H9 (cell line): ENCODE measurements at regions not wholly inside any gene's neighbourhood (a gene's known extent, or its start where the extent isn't known, plus 50 kb on each side); places are given as distances from the start of the nearest gene placed in this dataset.

Experiments used
- DNase-seq: peaks from one replicate; pipeline ENCODE4 v3.0.0-alpha.2; 2017
- H2AFZ ChIP-seq: one replicate; pipeline ENCODE4 v1.6.1; 2013; ENCODE audit warnings: mild to moderate bottlenecking, low read length, control low read depth, moderate library complexity
- H2AK5ac ChIP-seq: 2 replicates; pipeline ENCODE4 v1.6.1; 2013; ENCODE audit warnings: low read length, control low read depth, mixed read lengths; ENCODE audit not compliant: insufficient read length
- H2BK120ac ChIP-seq: one replicate; pipeline ENCODE4 v1.6.1; 2013; ENCODE audit warnings: low read depth, mild to moderate bottlenecking, low read length, control low read depth, inconsistent platforms; ENCODE audit not compliant: poor library complexity, severe bottlenecking
- H2BK12ac ChIP-seq: 2 replicates; pipeline ENCODE4 v1.6.1; 2013; ENCODE audit warnings: low read length, control low read depth, mixed read lengths, low read depth; ENCODE audit not compliant: insufficient read length
- H2BK15ac ChIP-seq: 2 replicates; pipeline ENCODE4 v1.6.1; 2013; ENCODE audit warnings: low read depth, low read length, control low read depth
- H2BK20ac ChIP-seq: one replicate; pipeline ENCODE4 v1.6.1; 2013; ENCODE audit warnings: low read depth, mild to moderate bottlenecking, low read length, control low read depth, inconsistent platforms; ENCODE audit not compliant: poor library complexity, severe bottlenecking
- H2BK5ac ChIP-seq: 2 replicates; pipeline ENCODE4 v1.6.1; 2013; ENCODE audit warnings: low read length, control low read depth, mixed read lengths; ENCODE audit not compliant: insufficient read length
- H3K14ac ChIP-seq: 2 replicates; pipeline ENCODE4 v1.6.1; 2013; ENCODE audit warnings: low read length, control low read depth; ENCODE audit not compliant: insufficient read depth
- H3K18ac ChIP-seq: 2 replicates; pipeline ENCODE4 v1.6.1; 2013; ENCODE audit warnings: low read depth, mild to moderate bottlenecking, mixed read lengths, low read length, control low read depth; ENCODE audit not compliant: insufficient read length
- H3K23ac ChIP-seq: 2 replicates; pipeline ENCODE4 v1.6.1; 2013; ENCODE audit warnings: low read length, control low read depth, mixed read lengths, low read depth; ENCODE audit not compliant: insufficient read length
- H3K23me2 ChIP-seq: 2 replicates; pipeline ENCODE4 v1.6.1; 2013; ENCODE audit warnings: low read depth, mild to moderate bottlenecking, mixed read lengths, low read length, control low read depth; ENCODE audit not compliant: insufficient read length, poor library complexity, severe bottlenecking
- H3K27ac ChIP-seq: 2 replicates; pipeline ENCODE4 v1.5.1; 2013; ENCODE audit warnings: low read length, control low read depth, mixed read lengths, low read depth; ENCODE audit not compliant: insufficient read length
- H3K27me3 ChIP-seq: 2 replicates; pipeline ENCODE4 v1.6.1; 2013; ENCODE audit warnings: low read length, control low read depth, inconsistent platforms; ENCODE audit not compliant: insufficient read depth
- H3K4ac ChIP-seq: 2 replicates; pipeline ENCODE4 v1.6.1; 2013; ENCODE audit warnings: low read depth, mild to moderate bottlenecking, control low read depth, inconsistent platforms, low read length, moderate library complexity
- H3K4me1 ChIP-seq: 2 replicates; pipeline ENCODE4 v1.6.1; 2013; ENCODE audit warnings: low read length, control low read depth, inconsistent platforms; ENCODE audit not compliant: insufficient read depth
- H3K4me2 ChIP-seq: 2 replicates; pipeline ENCODE4 v1.6.1; 2013; ENCODE audit warnings: low read length, control low read depth, mixed read lengths; ENCODE audit not compliant: insufficient read length, insufficient read depth
- H3K56ac ChIP-seq: 2 replicates; pipeline ENCODE4 v1.6.1; 2013; ENCODE audit warnings: low read depth, mild to moderate bottlenecking, mixed read lengths, low read length, control low read depth; ENCODE audit not compliant: insufficient read length
- H3K79me1 ChIP-seq: 2 replicates; pipeline ENCODE4 v1.6.1; 2013; ENCODE audit warnings: low read depth, mild to moderate bottlenecking, moderate library complexity, low read length, control low read depth, inconsistent platforms; ENCODE audit not compliant: insufficient read depth, poor library complexity, severe bottlenecking
- H3K79me2 ChIP-seq: 2 replicates; pipeline ENCODE4 v1.6.1; 2013; ENCODE audit warnings: low read length, control low read depth, inconsistent platforms; ENCODE audit not compliant: insufficient read depth
- H3K9ac ChIP-seq: 2 replicates; pipeline ENCODE4 v1.6.1; 2013; ENCODE audit warnings: low read length, control low read depth, mixed read lengths; ENCODE audit not compliant: insufficient read length; ENCODE audit errors: extremely low read depth
- H3K9me3 ChIP-seq: one replicate; pipeline ENCODE4 v1.6.1; 2013; ENCODE audit warnings: low read depth, low read length, inconsistent platforms; ENCODE audit not compliant: control insufficient read depth
- H3T11ph ChIP-seq: one replicate; pipeline ENCODE4 v1.6.1; 2013; ENCODE audit warnings: mild to moderate bottlenecking, low read length, control low read depth, inconsistent platforms
- H4K20me1 ChIP-seq: one replicate; pipeline ENCODE4 v1.6.1; 2013; ENCODE audit not compliant: control insufficient read depth, insufficient read length, insufficient read depth
- H4K5ac ChIP-seq: 2 replicates; pipeline ENCODE4 v1.6.1; 2013; ENCODE audit warnings: low read depth, mild to moderate bottlenecking, mixed read lengths, low read length, control low read depth; ENCODE audit not compliant: insufficient read length
- H4K8ac ChIP-seq: replicated peaks from 2 replicates; pipeline ENCODE4 v1.6.1; 2013; ENCODE audit warnings: low read length, control low read depth, mixed read lengths, low read depth; ENCODE audit not compliant: insufficient read length
- H4K91ac ChIP-seq: 2 replicates; pipeline ENCODE4 v1.6.1; 2013; ENCODE audit warnings: low read depth, mild to moderate bottlenecking, moderate library complexity, mixed read lengths, low read length, control low read depth; ENCODE audit not compliant: insufficient read length
- H3K27ac Mint-ChIP-seq, 3 experiments: 2 replicates in 2 of 3; 3 replicates in 1 of 3; pipeline ENCODE4 v1.8.0; 2020 to 2021; ENCODE audit warnings: mixed read lengths in 3 of 3, mild to moderate bottlenecking in 1 of 3, moderate library complexity in 1 of 3
- H3K27me3 Mint-ChIP-seq: 2 replicates; pipeline ENCODE4 v1.8.0; 2021; ENCODE audit warnings: low read depth, mild to moderate bottlenecking, moderate library complexity, mixed read lengths
- H3K36me3 Mint-ChIP-seq, 3 experiments: 2 replicates in 2 of 3; 3 replicates in 1 of 3; pipeline ENCODE4 v1.8.0; 2020 to 2021; ENCODE audit warnings: low read depth in 3 of 3, mixed read lengths in 3 of 3; ENCODE audit not compliant: insufficient read depth in 1 of 3
- H3K4me1 Mint-ChIP-seq, 2 experiments: 2 replicates each; pipeline ENCODE4 v1.8.0; 2020; ENCODE audit warnings: mixed read lengths in 2 of 2
- H3K4me3 Mint-ChIP-seq, 2 experiments: 2 replicates in 1 of 2; 3 replicates in 1 of 2; pipeline ENCODE4 v1.8.0; 2020 to 2021; ENCODE audit warnings: mild to moderate bottlenecking in 2 of 2, mixed read lengths in 2 of 2, moderate library complexity in 1 of 2
- H3K9me3 Mint-ChIP-seq, 2 experiments: 2 replicates in 1 of 2; 3 replicates in 1 of 2; pipeline ENCODE4 v1.8.0; 2020; ENCODE audit warnings: mild to moderate bottlenecking in 2 of 2, mixed read lengths in 2 of 2, moderate library complexity in 1 of 2
- CTCF ChIP-seq: fragments of 200-600 bp; sonication (generic); conservative IDR thresholded peaks from 3 replicates; pipeline ENCODE4 v1.8.0; 2021; ENCODE audit warnings: antibody characterized with exemption, mild to moderate bottlenecking
- WGBS: extraction: QIAGEN DNeasy Blood & Tissue Kit; methylation state at CpG from one replicate; pipeline ENCODE4 v1.1.7; 2013; ENCODE audit warnings: missing lambda C conversion rate, low lambda C conversion rate, mixed read lengths; ENCODE audit not compliant: insufficient read length; ENCODE audit errors: extremely low coverage; 5-methylcytosine and 5-hydroxymethylcytosine counted together

GRCh38 chr10:9668411-9668810 is 1349.3 kb upstream of the CELF2 start:
- no peaks in the 10 kb centered on the region for H3K9me3 ChIP-seq
- no peak overlapping the region for H2BK120ac ChIP-seq
- no peak overlapping the region for H2BK20ac ChIP-seq
- H3K9ac ChIP-seq = no peak overlapping the region
- H2AFZ ChIP-seq = no peak overlapping the region
- H3K4me1 ChIP-seq = no peaks in the 10 kb centered on the region
- H3T11ph ChIP-seq = no peak overlapping the region
- TF ChIP-seq CTCF = no peak
- Mint-ChIP-seq H3K9me3 (no peaks in the 10 kb centered on the region; a peak in 1 of 5 replicates), H3K4me3 (no peak overlapping the region), H3K27ac (no peak overlapping the region), H3K27me3 (no peaks in the 10 kb centered on the region), H3K36me3 (no peaks in the 10 kb centered on the region; a peak in 1 of 7 replicates), H3K4me1 (peaks cover 6 to 10% of the 10 kb centered on the region in 2 experiments)
- no CpG with 5 or more reads among the region's 3 CpGs for WGBS
- no peaks in the 10 kb centered on the region for H3K23me2 ChIP-seq
- no peak overlapping the region for H2BK15ac ChIP-seq
- no peaks in the 10 kb centered on the region for H3K79me1 ChIP-seq
- H2BK12ac ChIP-seq = no peak overlapping the region
- no peak overlapping the region for H3K14ac ChIP-seq
- H3K23ac ChIP-seq = no peak overlapping the region
- no peak overlapping the region for H4K5ac ChIP-seq
- no peak overlapping the region for H4K8ac ChIP-seq
- no peak overlapping the region for H2AK5ac ChIP-seq
- no peak overlapping the region for H3K4ac ChIP-seq
- no peaks in the 10 kb centered on the region for H4K20me1 ChIP-seq
- H3K27me3 ChIP-seq = no peaks in the 10 kb centered on the region
- no peak overlapping the region for H3K56ac ChIP-seq
- H4K91ac ChIP-seq = no peak overlapping the region
- DNase-seq = no peak
- H3K18ac ChIP-seq = no peak overlapping the region
- H2BK5ac ChIP-seq = no peak overlapping the region
- no peak overlapping the region for H3K27ac ChIP-seq
- no peak overlapping the region for H3K4me2 ChIP-seq
- H3K79me2 ChIP-seq = no peaks in the 10 kb centered on the region
